GM23248 (cell line): ENCODE measurements at regions not wholly inside any gene's neighbourhood (a gene's known extent, or its start where the extent isn't known, plus 50 kb on each side); places are given as distances from the start of the nearest gene placed in this dataset.

Experiments
- EZH2 ChIP-seq: fragments of 200-600 bp; sonication (generic); IDR thresholded peaks from 2 replicates; pipeline ENCODE4 v1.6.1; 2018; ENCODE audit warnings: antibody characterized with exemption, mild to moderate bottlenecking; ENCODE audit not compliant: insufficient read depth, poor library complexity, severe bottlenecking
- EZH2phosphoT487 ChIP-seq: fragments of 200-600 bp; sonication (generic); IDR thresholded peaks from 2 replicates; pipeline ENCODE4 v1.6.1; 2018; ENCODE audit warnings: antibody characterized with exemption, moderate library complexity, mild to moderate bottlenecking, low read depth; ENCODE audit not compliant: insufficient read depth

- no peak for TF ChIP-seq EZH2
- TF ChIP-seq EZH2phosphoT487: no peak
Measured at GRCh38 chr18:38663270-38663669, 1097.7 kb upstream of the CELF4 start.
